ENCODE measurements at regions not wholly inside any gene's neighbourhood (a gene's known extent, or its start where the extent isn't known, plus 50 kb on each side); places are given as distances from the start of the nearest gene placed in this dataset.

- no peak overlapping the region for H3K27ac ChIP-seq (ENCODE audit: control insufficient read depth, insufficient read depth)
- TF ChIP-seq IRF3 (IDR thresholded peaks at IDR 0.05) (no peak), NBN (IDR thresholded peaks at IDR 0.05) (no peak), ZBTB4 (CRISPR knock-in tag; IDR thresholded peaks at IDR 0.05) (no peak), ZNF622 (IDR thresholded peaks at IDR 0.05) (no peak), FOXM1 (IDR thresholded peaks at IDR 0.05; ENCODE audit: low read depth, low read length) (no peak), RB1 (IDR thresholded peaks at IDR 0.05; ENCODE audit: borderline replicate concordance) (no peak), MXI1 (IDR thresholded peaks at IDR 0.05; ENCODE audit: low read depth, low read length) (no peak), SIX5 (IDR thresholded peaks at IDR 0.05; ENCODE audit: low read depth, low read length, severe bottlenecking) (no peak), CEBPZ (IDR thresholded peaks at IDR 0.05; ENCODE audit: low read depth, low read length) (no peak), JUND (IDR thresholded peaks at IDR 0.05; ENCODE audit: low read depth, low read length) (no peak), NR2C2 (IDR thresholded peaks at IDR 0.05; ENCODE audit: borderline replicate concordance, control insufficient read depth, insufficient read length, low read depth) (no peak), POLR2AphosphoS5 (IDR thresholded peaks at IDR 0.05; ENCODE audit: low read length) (no peak), CBFB (IDR thresholded peaks at IDR 0.05; ENCODE audit: low read depth) (no peak), CBX3 (IDR thresholded peaks at IDR 0.05; ENCODE audit: borderline replicate concordance, low read depth) (no peak)
- H3K4me1 ChIP-seq (ENCODE audit: control insufficient read depth, insufficient read depth, low read length), result no peaks in the 10 kb centered on the region
- ChIA-PET RAD21 (ENCODE audit: unreplicated experiment) (no interaction called here), CTCF (no interaction called here), POLR2A (no interaction called here), SMC1A (ENCODE audit: uncharacterized antibody, unreplicated experiment) (no interaction called here)
- H3K36me3 ChIP-seq (ENCODE audit: control insufficient read depth in 2 of 2, insufficient read depth in 2 of 2, low read length in 1 of 2), result no peaks in the 10 kb centered on the region
- H3K4me3 ChIP-seq, result no peak overlapping the region
- H3K4me2 ChIP-seq (ENCODE audit: control insufficient read depth, insufficient read depth), result no peak overlapping the region
- BruUV-seq (replicated peaks), result no TSS peak
- ATAC-seq (no peak), FAIRE-seq (no peak), DNase-seq (ENCODE audit: low read depth, low spot score) (no peak)
- no peak overlapping the region for H3K9ac ChIP-seq (ENCODE audit: control insufficient read depth, insufficient read depth, low read length)
- H3K9me3 ChIP-seq (replicated peaks; ENCODE audit: control insufficient read depth, insufficient read depth, low read length), result no peaks in the 10 kb centered on the region
- H2AFZ ChIP-seq (ENCODE audit: control insufficient read depth, low read depth, low read length), result no peak overlapping the region
- in situ Hi-C loops (cut with MboI), result no loop called here
- intact Hi-C loops (cut with micrococcal nuclease; ENCODE audit: unreplicated experiment), result no loop called here
- no peaks in the 10 kb centered on the region for H3K79me2 ChIP-seq (ENCODE audit: control insufficient read depth, insufficient read depth, low read length)
- 0% methylated on average over 3 of the region's 3 CpGs for WGBS (ENCODE audit: insufficient coverage, insufficient replicate concordance, low lambda C conversion rate, missing lambda C conversion rate)
- H4K20me1 ChIP-seq (ENCODE audit: control insufficient read depth, insufficient read depth), result no peaks in the 10 kb centered on the region
- H3K27me3 ChIP-seq (replicated peaks in 1 of 2; ENCODE audit: control insufficient read depth in 2 of 2, insufficient read depth in 2 of 2, low read length in 1 of 2), result no peaks in the 10 kb centered on the region
Observed at GRCh38 chr11:26859416-26859815, 134.5 kb upstream of the FIBIN start.

Measured in GM12878 (cell line).